ENCODE measurements at regions not wholly inside any gene's neighbourhood (a gene's known extent, or its start where the extent isn't known, plus 50 kb on each side); places are given as distances from the start of the nearest gene placed in this dataset.

DNA sequence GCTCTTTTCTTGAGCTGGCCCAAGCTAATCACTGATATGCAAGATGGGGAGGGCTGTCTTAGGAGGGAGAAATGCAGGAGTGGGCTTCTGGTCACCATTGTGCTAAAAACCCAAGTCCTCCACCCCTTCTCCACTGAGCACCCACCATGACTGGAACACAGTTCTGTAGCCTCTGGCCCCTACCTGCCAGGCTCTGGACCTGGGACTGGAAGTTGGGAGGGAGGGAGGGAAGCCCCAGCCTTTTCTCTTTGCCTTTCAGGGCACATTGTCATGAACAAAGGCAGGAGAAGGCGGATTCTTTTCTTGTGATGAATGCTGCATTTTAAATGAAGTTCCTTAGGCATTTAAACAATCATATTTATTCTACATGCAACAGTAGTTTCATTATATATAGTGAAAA lies 559.1 kb upstream of the TRPC7 start:
- TF ChIP-seq SMC3 (conservative IDR thresholded peaks at IDR 0.05; ENCODE audit: poor library complexity) (no peak), EP300 (conservative IDR thresholded peaks at IDR 0.05; ENCODE audit: poor library complexity, severe bottlenecking) (no peak), POLR2AphosphoS5 (IDR thresholded peaks at IDR 0.05) (no peak), EZH2 (IDR thresholded peaks at IDR 0.05; ENCODE audit: borderline replicate concordance, insufficient read depth, low read length, poor library complexity, severe bottlenecking) (no peak), TAF1 (IDR thresholded peaks at IDR 0.05; ENCODE audit: low read depth) (no peak)
- TF ChIP-seq, protein P1, sequence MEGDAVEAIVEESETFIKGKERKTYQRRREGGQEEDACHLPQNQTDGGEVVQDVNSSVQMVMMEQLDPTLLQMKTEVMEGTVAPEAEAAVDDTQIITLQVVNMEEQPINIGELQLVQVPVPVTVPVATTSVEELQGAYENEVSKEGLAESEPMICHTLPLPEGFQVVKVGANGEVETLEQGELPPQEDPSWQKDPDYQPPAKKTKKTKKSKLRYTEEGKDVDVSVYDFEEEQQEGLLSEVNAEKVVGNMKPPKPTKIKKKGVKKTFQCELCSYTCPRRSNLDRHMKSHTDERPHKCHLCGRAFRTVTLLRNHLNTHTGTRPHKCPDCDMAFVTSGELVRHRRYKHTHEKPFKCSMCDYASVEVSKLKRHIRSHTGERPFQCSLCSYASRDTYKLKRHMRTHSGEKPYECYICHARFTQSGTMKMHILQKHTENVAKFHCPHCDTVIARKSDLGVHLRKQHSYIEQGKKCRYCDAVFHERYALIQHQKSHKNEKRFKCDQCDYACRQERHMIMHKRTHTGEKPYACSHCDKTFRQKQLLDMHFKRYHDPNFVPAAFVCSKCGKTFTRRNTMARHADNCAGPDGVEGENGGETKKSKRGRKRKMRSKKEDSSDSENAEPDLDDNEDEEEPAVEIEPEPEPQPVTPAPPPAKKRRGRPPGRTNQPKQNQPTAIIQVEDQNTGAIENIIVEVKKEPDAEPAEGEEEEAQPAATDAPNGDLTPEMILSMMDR (IDR thresholded peaks at IDR 0.05; ENCODE audit: poor library complexity, severe bottlenecking), result no peak
- TF ChIP-seq, protein P2, sequence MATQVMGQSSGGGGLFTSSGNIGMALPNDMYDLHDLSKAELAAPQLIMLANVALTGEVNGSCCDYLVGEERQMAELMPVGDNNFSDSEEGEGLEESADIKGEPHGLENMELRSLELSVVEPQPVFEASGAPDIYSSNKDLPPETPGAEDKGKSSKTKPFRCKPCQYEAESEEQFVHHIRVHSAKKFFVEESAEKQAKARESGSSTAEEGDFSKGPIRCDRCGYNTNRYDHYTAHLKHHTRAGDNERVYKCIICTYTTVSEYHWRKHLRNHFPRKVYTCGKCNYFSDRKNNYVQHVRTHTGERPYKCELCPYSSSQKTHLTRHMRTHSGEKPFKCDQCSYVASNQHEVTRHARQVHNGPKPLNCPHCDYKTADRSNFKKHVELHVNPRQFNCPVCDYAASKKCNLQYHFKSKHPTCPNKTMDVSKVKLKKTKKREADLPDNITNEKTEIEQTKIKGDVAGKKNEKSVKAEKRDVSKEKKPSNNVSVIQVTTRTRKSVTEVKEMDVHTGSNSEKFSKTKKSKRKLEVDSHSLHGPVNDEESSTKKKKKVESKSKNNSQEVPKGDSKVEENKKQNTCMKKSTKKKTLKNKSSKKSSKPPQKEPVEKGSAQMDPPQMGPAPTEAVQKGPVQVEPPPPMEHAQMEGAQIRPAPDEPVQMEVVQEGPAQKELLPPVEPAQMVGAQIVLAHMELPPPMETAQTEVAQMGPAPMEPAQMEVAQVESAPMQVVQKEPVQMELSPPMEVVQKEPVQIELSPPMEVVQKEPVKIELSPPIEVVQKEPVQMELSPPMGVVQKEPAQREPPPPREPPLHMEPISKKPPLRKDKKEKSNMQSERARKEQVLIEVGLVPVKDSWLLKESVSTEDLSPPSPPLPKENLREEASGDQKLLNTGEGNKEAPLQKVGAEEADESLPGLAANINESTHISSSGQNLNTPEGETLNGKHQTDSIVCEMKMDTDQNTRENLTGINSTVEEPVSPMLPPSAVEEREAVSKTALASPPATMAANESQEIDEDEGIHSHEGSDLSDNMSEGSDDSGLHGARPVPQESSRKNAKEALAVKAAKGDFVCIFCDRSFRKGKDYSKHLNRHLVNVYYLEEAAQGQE (IDR thresholded peaks at IDR 0.05; ENCODE audit: borderline replicate concordance), result no peak

Measured in neural cell (in vitro differentiated cells).